SH-SY5Y (cell line): ENCODE measurements at regions not wholly inside any gene's neighbourhood (a gene's known extent, or its start where the extent isn't known, plus 50 kb on each side); places are given as distances from the start of the nearest gene placed in this dataset.

Source experiments
- GATA2 ChIP-seq: IDR thresholded peaks from 2 replicates; pipeline ENCODE4 v1.6.1; 2011; ENCODE audit warnings: mild to moderate bottlenecking, low read depth, low read length
- GATA3 ChIP-seq: IDR thresholded peaks from 2 replicates; pipeline ENCODE4 v1.6.1; 2011; ENCODE audit warnings: low read depth, mild to moderate bottlenecking, low read length, moderate library complexity

DNA sequence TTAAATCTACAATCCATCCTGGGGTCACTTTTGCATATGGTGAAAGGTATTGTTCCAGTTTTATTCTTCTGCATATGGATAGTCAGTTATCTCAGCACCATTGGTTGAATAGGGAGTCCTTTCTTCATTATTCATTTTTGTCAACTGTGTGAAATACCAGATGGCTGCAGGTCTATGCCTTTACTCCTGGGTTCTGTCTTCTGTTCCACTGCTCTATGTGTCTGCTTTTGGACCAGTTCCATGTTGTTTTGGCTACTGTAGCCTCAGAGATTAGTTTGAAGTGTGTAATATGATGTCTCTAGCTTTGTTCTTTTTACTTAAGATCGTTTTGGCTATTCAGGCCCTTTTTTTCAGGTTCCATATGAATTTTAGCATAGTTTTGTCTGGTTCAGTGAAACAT lies 795.8 kb downstream of the OTOL1 start:
- no peak for TF ChIP-seq GATA3
- no peak for TF ChIP-seq GATA2

DNA sequence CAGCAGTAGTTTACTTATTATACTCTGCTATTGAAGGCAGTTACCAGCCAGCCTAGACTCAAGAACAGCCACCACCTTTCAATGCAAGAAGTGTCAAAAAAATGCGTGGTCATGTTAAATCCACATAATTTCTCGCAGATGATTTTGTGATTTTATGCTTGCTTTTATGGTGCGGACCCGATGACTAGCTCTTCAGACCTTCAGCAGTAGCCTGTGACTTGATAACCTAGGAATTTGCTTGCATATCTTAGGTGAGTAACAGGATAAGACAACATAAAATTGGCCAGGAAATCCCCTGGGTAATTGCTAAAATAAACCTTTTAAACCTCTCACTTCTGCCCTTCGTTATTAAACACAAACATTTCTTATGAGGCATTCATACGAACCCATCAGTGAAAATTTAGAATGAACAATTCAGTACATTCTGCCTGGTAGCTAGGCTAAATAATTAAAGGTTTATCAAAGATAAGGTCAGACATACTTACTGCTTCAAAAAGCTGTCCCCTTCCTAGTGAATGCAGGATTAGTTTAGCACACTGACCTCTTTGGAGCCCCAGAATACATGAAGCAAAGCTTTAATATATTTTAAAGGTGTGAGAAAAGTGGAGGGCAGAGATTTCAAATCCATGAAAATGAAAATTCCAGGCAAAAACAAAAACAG lies 798.8 kb downstream of the OTOL1 start:
- no peak for TF ChIP-seq GATA2

DNA sequence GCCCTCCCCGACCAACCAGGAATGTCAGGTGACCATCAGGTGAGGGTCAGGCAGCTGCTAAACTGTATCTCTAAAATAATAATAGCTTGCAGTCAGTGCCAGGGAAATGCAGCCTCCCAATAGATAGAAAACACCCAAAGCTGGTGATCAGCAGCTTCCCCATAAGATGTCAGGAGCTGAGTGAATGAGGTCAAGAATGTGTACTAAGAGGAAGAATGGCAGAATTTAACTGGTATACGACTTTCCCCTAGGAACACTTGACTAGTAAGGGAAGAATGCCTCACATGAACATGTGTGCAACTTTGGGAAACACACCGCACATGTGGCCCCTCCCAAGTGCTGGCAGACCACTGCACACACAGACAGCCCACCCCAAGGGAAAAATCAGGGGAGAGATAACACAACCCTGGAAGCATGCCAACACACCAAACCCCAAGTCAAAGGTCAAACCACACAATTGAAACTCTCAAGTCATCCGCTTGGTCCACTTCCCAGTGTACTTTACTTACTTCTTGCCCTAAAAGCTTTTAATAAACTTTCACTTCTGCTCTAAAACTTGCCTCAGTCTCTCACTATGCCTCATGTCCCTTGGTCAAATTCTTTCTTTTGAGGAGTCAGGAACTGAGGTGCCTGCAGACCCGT lies 806.5 kb downstream of the OTOL1 start:
- TF ChIP-seq GATA2, result no peak
- TF ChIP-seq GATA3, result no peak

DNA sequence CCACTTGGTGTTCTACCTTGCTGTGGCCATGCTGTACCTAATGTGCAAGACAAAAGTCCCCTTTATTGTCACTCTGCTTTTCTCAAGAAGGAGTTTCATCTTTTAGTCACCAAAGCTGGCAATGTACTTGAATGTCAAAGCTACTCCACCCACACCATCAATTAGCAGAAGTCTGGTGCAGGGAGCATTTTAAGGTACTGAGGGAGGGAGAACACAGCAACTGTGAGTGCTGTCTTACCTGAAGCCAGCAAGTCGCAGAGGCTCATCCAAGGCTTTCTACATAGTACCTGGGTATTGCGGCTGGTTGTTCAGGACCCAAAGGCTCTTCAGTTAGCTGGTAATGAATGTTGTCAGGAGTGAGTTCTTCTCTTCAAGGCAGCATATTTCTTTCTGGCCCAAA lies 820.4 kb downstream of the OTOL1 start:
- TF ChIP-seq GATA2 (no peak), GATA3 (no peak)

DNA sequence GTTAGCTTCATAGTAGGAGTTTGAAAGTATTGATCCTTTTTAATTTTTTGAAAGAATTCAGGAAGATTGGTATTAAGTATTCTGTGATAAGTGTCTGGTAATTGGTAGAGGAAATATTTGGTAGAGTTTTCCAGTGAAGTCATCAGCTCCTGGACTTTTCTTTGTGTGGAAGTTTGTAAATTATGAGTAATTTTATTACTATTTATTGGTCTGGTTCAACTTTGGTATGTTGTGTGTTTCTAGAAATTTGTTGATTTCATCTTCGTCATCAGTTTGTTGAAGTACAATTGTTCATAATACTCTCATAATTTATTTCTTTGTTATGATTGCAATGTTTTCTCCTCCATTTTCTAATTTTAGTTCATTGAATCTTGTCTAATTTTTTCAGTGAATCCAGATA lies 832.0 kb downstream of the OTOL1 start:
- no peak for TF ChIP-seq GATA2
- TF ChIP-seq GATA3, result no peak

DNA sequence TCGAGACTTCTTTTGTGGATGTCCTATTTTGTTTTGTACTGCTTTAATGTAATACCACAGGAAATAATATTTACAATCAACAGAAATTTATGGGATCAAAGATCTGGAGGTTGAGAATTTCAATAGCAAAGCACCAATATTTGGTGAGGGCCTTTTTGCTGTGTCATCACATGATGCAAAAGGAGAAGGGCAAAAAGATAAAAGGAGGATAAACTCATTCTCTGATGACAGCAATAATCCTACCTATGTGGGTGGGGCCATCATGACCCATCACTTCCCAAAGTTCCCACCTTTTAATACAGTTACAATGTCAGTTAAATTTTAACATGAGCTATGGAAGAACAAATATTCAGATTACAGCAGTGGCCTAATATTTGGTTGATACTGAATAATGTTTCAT lies 832.9 kb downstream of the OTOL1 start:
- TF ChIP-seq GATA2 (no peak), GATA3 (no peak)

DNA sequence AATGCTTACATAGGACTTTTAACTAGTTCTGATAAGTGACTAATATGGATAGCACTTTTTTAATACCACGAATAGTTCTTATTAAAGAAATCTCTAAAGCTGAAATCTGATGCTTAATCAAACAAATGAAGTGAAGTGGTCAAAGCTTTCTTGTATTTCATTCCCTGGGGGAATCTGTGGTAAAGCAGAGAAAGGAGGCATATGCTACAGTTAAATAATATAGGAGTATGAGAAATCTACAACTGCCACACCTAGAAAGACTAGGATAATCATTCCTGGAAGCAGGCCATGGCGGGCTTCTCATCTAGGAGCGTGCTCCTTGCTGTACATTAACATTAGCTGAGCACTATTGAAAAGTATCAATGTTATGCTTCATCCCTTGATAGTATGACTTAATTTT lies 835.7 kb downstream of the OTOL1 start:
- TF ChIP-seq GATA3 (no peak), GATA2 (no peak)

DNA sequence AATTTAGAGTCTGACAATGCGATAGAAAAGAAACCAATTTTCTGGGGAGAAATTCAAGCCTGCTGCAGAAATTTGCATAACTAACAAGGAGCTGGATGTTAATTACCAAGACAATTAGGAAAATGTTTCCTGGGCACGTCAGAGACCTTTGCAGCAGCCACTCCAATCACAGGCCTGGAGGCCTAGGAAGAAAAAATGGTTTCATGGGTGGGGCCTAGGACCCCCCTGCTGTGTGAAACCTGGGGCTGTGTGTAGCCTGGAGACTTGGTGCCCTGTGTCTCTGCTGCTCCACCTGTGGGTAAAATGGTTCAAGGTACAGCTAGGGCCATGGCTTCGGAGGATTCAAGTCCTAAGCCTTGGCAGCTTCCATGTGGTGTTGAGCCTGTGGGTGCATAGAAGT lies 837.9 kb downstream of the OTOL1 start:
- TF ChIP-seq GATA2 (no peak), GATA3 (no peak)

DNA sequence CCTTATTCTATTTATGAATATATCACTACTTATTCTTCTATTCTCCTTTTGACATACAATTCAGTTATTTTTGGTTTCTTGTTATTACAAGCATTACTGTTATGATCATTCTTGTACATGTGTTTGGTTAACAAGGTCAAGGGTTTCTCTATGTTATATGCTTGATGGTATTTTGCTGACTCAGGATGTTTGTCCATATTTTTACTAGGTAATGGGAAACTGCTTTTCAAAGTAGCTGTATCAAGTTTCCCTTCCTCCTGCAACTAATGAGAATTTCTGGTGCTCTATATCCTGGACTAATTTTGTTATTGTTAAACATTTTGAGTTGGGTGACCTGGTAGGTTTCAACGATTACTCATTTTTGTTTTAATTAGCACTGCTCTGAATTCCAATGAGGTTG lies 841.0 kb downstream of the OTOL1 start:
- no peak for TF ChIP-seq GATA2
- TF ChIP-seq GATA3, result no peak

DNA sequence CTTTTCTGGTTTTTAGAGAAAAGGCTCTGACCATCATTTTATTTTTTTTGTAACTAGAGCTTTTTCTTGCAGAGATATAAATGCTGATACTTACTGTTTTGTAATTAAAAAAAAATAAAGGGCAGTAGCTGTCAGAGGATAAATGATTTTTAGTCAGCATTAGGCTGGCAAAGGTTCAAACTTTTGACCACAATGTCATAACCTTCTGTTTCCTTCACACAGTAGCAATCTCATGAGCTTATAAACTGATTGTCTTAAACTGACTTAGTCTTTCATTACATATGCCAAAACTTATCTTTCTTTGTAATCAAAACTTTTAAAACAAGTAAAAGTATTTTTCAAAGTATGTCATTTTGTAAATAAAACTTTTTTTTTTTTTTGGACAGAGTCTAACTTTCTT lies 841.9 kb downstream of the OTOL1 start:
- TF ChIP-seq GATA2, result no peak
- TF ChIP-seq GATA3, result no peak

DNA sequence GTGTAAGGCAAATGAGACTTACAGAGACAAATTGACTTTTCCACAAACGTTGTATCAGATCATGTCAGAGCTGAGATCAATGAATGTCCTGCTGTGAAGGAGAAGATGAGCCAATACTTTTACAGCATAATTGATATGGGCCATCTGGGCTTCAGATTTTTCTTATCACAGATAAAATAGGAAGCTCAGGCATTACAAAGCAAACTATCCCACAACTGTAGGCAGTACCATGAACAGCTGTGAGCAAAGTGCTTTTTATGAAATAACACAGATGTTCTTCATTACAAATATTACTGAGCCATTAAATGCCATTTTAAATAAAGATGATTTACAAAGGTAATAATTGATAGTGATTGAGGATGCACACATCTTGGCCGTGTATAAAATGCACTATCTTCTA lies 852.3 kb downstream of the OTOL1 start:
- peak; percentile 66 for TF ChIP-seq GATA3
- TF ChIP-seq GATA2, result peak; percentile 66; the same call in 1 of the 2 replicates

DNA sequence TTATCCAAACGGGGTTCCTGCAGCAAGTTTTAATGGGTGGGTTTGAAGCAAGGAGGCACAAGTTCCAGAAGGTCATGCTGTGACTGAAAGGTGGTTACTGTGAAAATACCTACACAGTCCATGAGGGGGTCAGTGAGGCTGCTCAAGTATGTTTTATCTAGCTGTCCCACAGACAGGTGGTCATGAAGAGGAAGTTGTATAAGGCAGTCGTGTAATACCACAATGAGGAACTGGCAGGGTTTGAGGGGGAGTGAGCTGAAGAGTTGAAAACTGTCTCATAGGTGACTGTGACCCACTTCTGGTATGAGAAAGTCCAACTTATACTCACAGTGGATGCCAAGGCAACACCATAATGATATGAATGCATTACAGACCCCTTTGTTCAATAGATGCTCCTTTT lies 856.8 kb downstream of the OTOL1 start:
- TF ChIP-seq GATA2 (no peak), GATA3 (no peak)

DNA sequence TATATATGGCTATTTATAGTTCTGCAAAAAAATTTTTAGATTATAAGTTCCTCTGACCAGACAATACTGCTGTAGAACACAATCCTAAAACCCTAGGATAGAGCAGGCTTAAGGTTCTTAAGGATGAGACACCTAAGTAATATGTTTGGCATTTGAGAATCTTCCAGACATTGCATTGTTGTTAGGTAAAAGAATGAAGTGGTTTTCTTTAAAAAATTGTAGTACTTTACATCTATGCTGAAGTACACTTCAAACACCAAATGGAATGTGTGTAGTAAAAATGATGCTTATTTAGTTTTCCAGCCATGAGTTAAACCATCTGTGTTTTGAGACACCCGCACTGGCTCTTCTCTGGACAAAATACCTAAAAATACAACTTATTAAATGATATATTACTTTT lies 857.7 kb downstream of the OTOL1 start:
- no peak for TF ChIP-seq GATA3
- no peak for TF ChIP-seq GATA2

DNA sequence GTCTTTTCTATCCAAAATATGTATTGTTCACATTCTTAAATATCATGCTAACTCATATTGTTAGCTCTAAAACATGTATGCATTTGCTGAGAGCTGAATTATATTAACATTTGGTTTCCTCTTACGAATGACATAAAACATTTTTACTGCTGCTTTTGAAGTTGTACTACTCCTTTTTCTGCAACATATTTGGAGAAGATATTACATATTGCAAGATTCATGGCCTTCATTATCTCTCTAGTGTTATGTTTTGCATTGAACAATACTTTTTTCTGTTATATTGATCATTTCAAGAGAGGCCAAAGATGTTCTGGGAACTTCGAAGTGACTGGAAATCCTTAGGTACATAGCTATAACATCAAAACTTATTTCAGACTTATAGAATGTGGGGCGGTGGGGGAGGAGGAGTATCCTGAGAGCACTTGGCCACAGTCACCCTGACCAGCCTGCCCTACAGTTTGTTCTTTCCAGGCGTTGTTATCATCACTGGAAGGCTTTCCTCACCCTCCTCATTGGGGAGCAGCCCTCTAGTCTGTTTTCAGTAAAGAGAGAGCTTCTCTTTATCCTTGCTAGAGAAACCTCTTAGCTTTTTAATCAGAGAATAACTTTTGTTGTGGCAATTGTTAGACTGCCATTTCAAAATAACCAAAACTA lies 868.6 kb downstream of the OTOL1 start:
- TF ChIP-seq GATA3, result no peak
- no peak for TF ChIP-seq GATA2

DNA sequence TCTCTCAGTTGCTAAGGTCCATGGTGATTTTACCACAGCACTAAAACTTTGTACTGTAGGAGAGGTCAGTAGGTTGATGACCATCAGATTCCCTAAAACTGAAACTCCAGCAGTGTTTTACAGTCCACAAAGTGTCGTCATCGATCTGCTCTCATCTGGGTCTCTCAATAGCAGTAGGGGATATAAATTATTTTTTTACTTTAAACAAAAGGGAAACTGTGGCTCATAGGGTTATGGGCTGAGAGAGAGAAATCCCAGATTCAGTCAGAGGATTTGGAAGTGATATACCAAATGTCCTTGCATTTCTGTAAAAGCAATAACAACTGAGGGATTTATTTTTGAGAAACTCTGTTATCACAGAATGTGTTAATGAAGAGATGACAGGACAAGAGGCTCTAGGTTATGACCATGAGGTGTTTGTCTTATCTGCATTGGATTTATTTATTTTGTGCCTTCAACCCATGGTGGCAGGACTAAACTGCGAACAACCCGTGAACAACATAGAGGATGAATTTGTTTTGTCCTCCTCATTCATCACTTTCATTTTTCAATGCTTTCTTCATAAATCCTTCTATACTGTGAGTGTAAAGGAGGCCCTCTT lies 869.7 kb downstream of the OTOL1 start:
- TF ChIP-seq GATA3, result no peak
- no peak for TF ChIP-seq GATA2
